Body of pancreas (tissue), 4 donors: ENCODE measurements at regions not wholly inside any gene's neighbourhood (a gene's known extent, or its start where the extent isn't known, plus 50 kb on each side); places are given as distances from the start of the nearest gene placed in this dataset.

Experiments used
- ATAC-seq: fragments of 150-250 bp; one replicate; pipeline ENCODE4 v1.9.1; 2016
- DNase-seq, 4 donors: peaks; one replicate each; pipeline ENCODE4 v3.0.0-alpha.2; 2019
- H3K27ac ChIP-seq, 4 donors: fragments of 200-600 bp; sonication (generic); 1 replicate in 3 of 4; 2 replicates in 1 of 4; pipeline versions ENCODE4 v1.5.1 to v1.6.1; 2016 to 2019; ENCODE audit warnings: mild to moderate bottlenecking in 1 of 4, mixed read lengths in 1 of 4, moderate library complexity in 1 of 4
- H3K27me3 ChIP-seq, 2 donors: fragments of 200-600 bp; sonication (generic); one replicate each; pipeline ENCODE4 v1.6.0; 2016; ENCODE audit warnings: mild to moderate bottlenecking in 1 of 2
- H3K36me3 ChIP-seq, 2 donors: fragments of 200-600 bp; sonication (generic); replicated peaks in 1 of 2; 2 replicates each; pipeline ENCODE4 v1.5.1; 2016; ENCODE audit warnings: low read depth in 2 of 2; ENCODE audit not compliant: insufficient read depth in 1 of 2
- H3K4me1 ChIP-seq: fragments of 200-600 bp; sonication (generic); one replicate; pipeline ENCODE4 v1.6.0; 2016
- H3K4me3 ChIP-seq, 2 donors: fragments of 200-600 bp; sonication (generic); 1 replicate in 1 of 2; 2 replicates in 1 of 2; pipeline ENCODE4 v1.5.1; 2016 to 2019
- H3K9me3 ChIP-seq, 3 donors: fragments of 200-600 bp; sonication (generic); 1 replicate in 2 of 3; 2 replicates in 1 of 3; pipeline ENCODE4 v1.5.1; 2016
- CTCF ChIP-seq, 7 experiments: fragments of 450-650 bp in 4 of 7; fragments of 200-600 bp in 3 of 7; sonication (generic) in 3 of 7; IDR thresholded peaks; one replicate each; pipeline ENCODE4 v1.5.1; 2016 to 2019; ENCODE audit warnings: antibody characterized with exemption in 7 of 7
- POLR2A ChIP-seq, 3 donors: fragments of 450-650 bp; IDR thresholded peaks; one replicate each; pipeline ENCODE4 v1.6.1; 2016; ENCODE audit warnings: antibody characterized with exemption in 3 of 3, mild to moderate bottlenecking in 2 of 3
- WGBS, 2 donors: methylation state at CpG; one replicate each; pipeline ENCODE4 v1.1.5; 2017; 5-methylcytosine and 5-hydroxymethylcytosine counted together
- intact Hi-C: fragments of 100-400 bp; cut with DNase I; formaldehyde crosslinking; loops from one replicate; pipeline ENCODE4 v1.15.1; 2023

GRCh38 chr21:19120591-19120990 is 717.0 kb upstream of the TMPRSS15 start:
- no peaks in the 10 kb centered on the region for H3K4me1 ChIP-seq
- intact Hi-C loops: no loop called here
- no peaks in the 10 kb centered on the region for H3K36me3 ChIP-seq
- WGBS, 2 donors: 74 to 77% methylated on average over 4 of the region's 4 CpGs
- DNase-seq (no peak), ATAC-seq (no peak)
- H3K4me3 ChIP-seq: no peak overlapping the region
- TF ChIP-seq CTCF (IDR thresholded peaks at IDR 0.05): no peak
- no peak for TF ChIP-seq POLR2A (IDR thresholded peaks at IDR 0.05)
- no peak overlapping the region for H3K27ac ChIP-seq
- H3K9me3 ChIP-seq: no peaks in the 10 kb centered on the region
- no peaks in the 10 kb centered on the region for H3K27me3 ChIP-seq

- ATAC-seq (no peak), DNase-seq (no peak)
- Histone ChIP-seq H3K9me3 (no peaks in the 10 kb centered on the region), H3K27ac (no peak overlapping the region), H3K4me3 (no peak overlapping the region), H3K36me3 (no peaks in the 10 kb centered on the region), H3K4me1 (no peaks in the 10 kb centered on the region), H3K27me3 (no peaks in the 10 kb centered on the region)
- TF ChIP-seq POLR2A (IDR thresholded peaks at IDR 0.05) (no peak), CTCF (IDR thresholded peaks at IDR 0.05) (no peak)
- intact Hi-C loops: no loop called here
- WGBS, 2 donors: 30 to 51% methylated on average over 2 of the region's 2 CpGs
These were observed 718.8 kb upstream of the TMPRSS15 start for GRCh38 chr21:19122356-19122755.

- H3K27ac ChIP-seq: no peak overlapping the region
- H3K4me1 ChIP-seq: no peaks in the 10 kb centered on the region
- 46 to 61% methylated on average over 5 of the region's 5 CpGs for WGBS, 2 donors
- no peak overlapping the region for H3K4me3 ChIP-seq
- no peaks in the 10 kb centered on the region for H3K27me3 ChIP-seq
- no peak for TF ChIP-seq POLR2A (IDR thresholded peaks at IDR 0.05)
- no peak for TF ChIP-seq CTCF (IDR thresholded peaks at IDR 0.05)
- ATAC-seq (no peak), DNase-seq (no peak)
- no peaks in the 10 kb centered on the region for H3K9me3 ChIP-seq
- intact Hi-C loops: no loop called here
- H3K36me3 ChIP-seq: no peaks in the 10 kb centered on the region
These were observed 719.5 kb upstream of the TMPRSS15 start for GRCh38 chr21:19123053-19123452.

- ATAC-seq: no peak
- intact Hi-C loops: no loop called here
These were observed 719.9 kb upstream of the TMPRSS15 start for GRCh38 chr21:19123525-19123924.

More at GRCh38 chr21:19123525-19123924, 719.9 kb upstream of the TMPRSS15 start:
- no peaks in the 10 kb centered on the region for H3K27me3 ChIP-seq
- no peaks in the 10 kb centered on the region for H3K36me3 ChIP-seq
- no peaks in the 10 kb centered on the region for H3K4me1 ChIP-seq
- no peak overlapping the region for H3K4me3 ChIP-seq
- no peak overlapping the region for H3K27ac ChIP-seq
- TF ChIP-seq CTCF (IDR thresholded peaks at IDR 0.05): no peak
- no peak for TF ChIP-seq POLR2A (IDR thresholded peaks at IDR 0.05)
- DNase-seq: no peak
- 28 to 60% methylated on average over 2 of the region's 2 CpGs for WGBS, 2 donors
- no peaks in the 10 kb centered on the region for H3K9me3 ChIP-seq
